ENCODE measurements at regions not wholly inside any gene's neighbourhood (a gene's known extent, or its start where the extent isn't known, plus 50 kb on each side); places are given as distances from the start of the nearest gene placed in this dataset.

GRCh38 chr13:33373624-33374023 lies 88.1 kb upstream of the STARD13 start:
- DNase-seq = no peak

GRCh38 chr13:33375421-33375820 lies 89.9 kb upstream of the STARD13 start:
- DNase-seq = no peak

GRCh38 chr13:33376212-33376611 lies 90.7 kb upstream of the STARD13 start:
- DNase-seq = no peak

- no peak for DNase-seq
Observed at GRCh38 chr13:33377411-33377810, 91.9 kb upstream of the STARD13 start.

- DNase-seq = no peak
Observed at GRCh38 chr13:33377825-33378224, 92.3 kb upstream of the STARD13 start.

GRCh38 chr13:33379608-33380007 lies 94.1 kb upstream of the STARD13 start:
- DNase-seq = no peak

- DNase-seq = no peak
Observed at GRCh38 chr13:33380487-33381079, 95.0 kb upstream of the STARD13 start.

GRCh38 chr13:33381180-33381579 lies 95.6 kb upstream of the STARD13 start:
- DNase-seq = no peak

- DNase-seq = no peak
Observed at GRCh38 chr13:33381906-33382305, 96.4 kb upstream of the STARD13 start.

GRCh38 chr13:33383724-33384577 lies 98.4 kb upstream of the STARD13 start:
- no peak for DNase-seq

GRCh38 chr13:33388286-33388998 lies 102.9 kb upstream of the STARD13 start:
- no peak for DNase-seq

GRCh38 chr13:33392794-33393405 lies 107.3 kb upstream of the STARD13 start:
- no peak for DNase-seq

- DNase-seq = no peak
Observed at GRCh38 chr13:33394294-33394932, 108.9 kb upstream of the STARD13 start.

- no peak for DNase-seq
Observed at GRCh38 chr13:33401238-33401637, 115.7 kb upstream of the STARD13 start.

GRCh38 chr13:33402975-33403374 lies 117.4 kb upstream of the STARD13 start:
- no peak for DNase-seq

GRCh38 chr13:33403807-33404362 lies 118.3 kb upstream of the STARD13 start:
- DNase-seq = no peak

GRCh38 chr13:33405371-33405770 lies 119.8 kb upstream of the STARD13 start:
- no peak for DNase-seq

GRCh38 chr13:33409673-33410510 lies 124.3 kb upstream of the STARD13 start:
- DNase-seq = no peak

- no peak for DNase-seq
Observed at GRCh38 chr13:33410619-33411018, 125.1 kb upstream of the STARD13 start.

GRCh38 chr13:33411312-33411711 lies 125.8 kb upstream of the STARD13 start:
- DNase-seq = no peak

GRCh38 chr13:33415822-33416221 lies 130.3 kb upstream of the STARD13 start:
- no peak for DNase-seq

Measured in CD4-positive, alpha-beta T cell treated with Interleukin-1 beta for 1 hour (primary cell).